Suprapubic skin (tissue), 3 donors: ENCODE measurements at regions not wholly inside any gene's neighbourhood (a gene's known extent, or its start where the extent isn't known, plus 50 kb on each side); places are given as distances from the start of the nearest gene placed in this dataset.

Source experiments
- POLR2A ChIP-seq, 2 donors: fragments of 450-650 bp; IDR thresholded peaks; one replicate each; pipeline ENCODE4 v1.6.1; 2017; ENCODE audit warnings: antibody characterized with exemption in 2 of 2, mild to moderate bottlenecking in 2 of 2, moderate library complexity in 2 of 2
- TF ChIP-seq, protein P1 (sequence below), 2 donors: fragments of 200-600 bp in 1 of 2; fragments of 450-650 bp in 1 of 2; sonication (generic) in 1 of 2; IDR thresholded peaks; one replicate each; pipeline ENCODE4 v1.5.1; 2016 to 2019; ENCODE audit warnings: antibody characterized with exemption in 2 of 2, mild to moderate bottlenecking in 1 of 2, moderate library complexity in 1 of 2

DNA sequence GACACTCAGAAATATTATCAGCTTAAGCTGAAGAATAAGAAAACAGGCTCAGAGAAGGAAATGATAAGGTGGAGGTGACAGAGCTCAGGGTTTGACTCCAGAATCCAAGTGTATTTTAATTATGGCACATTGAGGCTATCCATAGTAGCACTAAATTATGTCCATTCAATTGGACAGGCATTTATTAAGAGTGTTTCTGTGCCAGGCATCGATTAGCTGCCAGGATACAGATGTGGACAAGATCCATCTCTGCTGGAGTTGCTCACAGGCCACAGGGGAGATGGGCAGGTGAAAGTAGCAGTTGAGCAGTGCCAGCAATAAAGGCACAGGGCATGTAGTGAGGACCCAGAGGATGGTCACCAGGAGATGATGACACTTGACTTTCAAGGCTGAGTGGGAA lies 592.5 kb downstream of the INSC start:
- TF ChIP-seq, protein P1, sequence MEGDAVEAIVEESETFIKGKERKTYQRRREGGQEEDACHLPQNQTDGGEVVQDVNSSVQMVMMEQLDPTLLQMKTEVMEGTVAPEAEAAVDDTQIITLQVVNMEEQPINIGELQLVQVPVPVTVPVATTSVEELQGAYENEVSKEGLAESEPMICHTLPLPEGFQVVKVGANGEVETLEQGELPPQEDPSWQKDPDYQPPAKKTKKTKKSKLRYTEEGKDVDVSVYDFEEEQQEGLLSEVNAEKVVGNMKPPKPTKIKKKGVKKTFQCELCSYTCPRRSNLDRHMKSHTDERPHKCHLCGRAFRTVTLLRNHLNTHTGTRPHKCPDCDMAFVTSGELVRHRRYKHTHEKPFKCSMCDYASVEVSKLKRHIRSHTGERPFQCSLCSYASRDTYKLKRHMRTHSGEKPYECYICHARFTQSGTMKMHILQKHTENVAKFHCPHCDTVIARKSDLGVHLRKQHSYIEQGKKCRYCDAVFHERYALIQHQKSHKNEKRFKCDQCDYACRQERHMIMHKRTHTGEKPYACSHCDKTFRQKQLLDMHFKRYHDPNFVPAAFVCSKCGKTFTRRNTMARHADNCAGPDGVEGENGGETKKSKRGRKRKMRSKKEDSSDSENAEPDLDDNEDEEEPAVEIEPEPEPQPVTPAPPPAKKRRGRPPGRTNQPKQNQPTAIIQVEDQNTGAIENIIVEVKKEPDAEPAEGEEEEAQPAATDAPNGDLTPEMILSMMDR (IDR thresholded peaks at IDR 0.05): no peak
- no peak for TF ChIP-seq POLR2A (IDR thresholded peaks at IDR 0.05)
